H1 (cell line): ENCODE measurements at regions not wholly inside any gene's neighbourhood (a gene's known extent, or its start where the extent isn't known, plus 50 kb on each side); places are given as distances from the start of the nearest gene placed in this dataset.

ENCODE experiments used
- CTCF ChIA-PET: fragments of 300-600 bp; sonication (Branson Sonifier 250); formaldehyde crosslinking; loops from one replicate; lab custom pipeline; 2021; ENCODE audit not compliant: partially characterized antibody; lab: Charles Lee
- POLR2A ChIA-PET: fragments of 300-600 bp; sonication (Branson Sonifier 250); formaldehyde crosslinking; loops from one replicate; lab custom pipeline; 2021; ENCODE audit warnings: inconsistent platforms; ENCODE audit not compliant: partially characterized antibody; lab: Charles Lee
- DNase-seq, 2 experiments: peaks; one replicate each; pipeline versions ENCODE4 v3.0.0 to v3.0.0-alpha.2; 2010 to 2022; ENCODE audit warnings: low spot score in 2 of 2, low read depth in 1 of 2, mixed read lengths in 1 of 2
- FAIRE-seq: peaks from 2 replicates; lab custom pipeline; 2011; peaks lifted over from hg19 to GRCh38; lab: Jason Lieb, UNC
- H2AFZ ChIP-seq: 2 replicates; pipeline ENCODE4 v1.8.1; 2012; ENCODE audit warnings: low read length, inconsistent platforms
- H2AK5ac ChIP-seq: 2 replicates; pipeline ENCODE4 v1.6.1; 2013; ENCODE audit warnings: low read depth, low read length
- H2BK120ac ChIP-seq: replicated peaks from 2 replicates; pipeline ENCODE3; 2013; ENCODE audit warnings: low read depth, low read length, inconsistent platforms
- H2BK12ac ChIP-seq: 2 replicates; pipeline ENCODE4 v1.6.1; 2013; ENCODE audit warnings: low read depth, low read length
- H2BK15ac ChIP-seq: 2 replicates; pipeline ENCODE4 v1.6.1; 2013; ENCODE audit warnings: low read length
- H2BK20ac ChIP-seq: 2 replicates; pipeline ENCODE4 v1.6.1; 2013; ENCODE audit warnings: low read length
- H2BK5ac ChIP-seq: 2 replicates; pipeline ENCODE4 v1.6.1; 2013; ENCODE audit warnings: low read depth, low read length
- H3K14ac ChIP-seq: 2 replicates; pipeline ENCODE4 v1.6.1; 2013; ENCODE audit warnings: inconsistent platforms; ENCODE audit not compliant: insufficient read length
- H3K18ac ChIP-seq: 2 replicates; pipeline ENCODE4 v1.6.1; 2013; ENCODE audit warnings: low read length; ENCODE audit errors: extremely low read depth
- H3K23ac ChIP-seq: 2 replicates; pipeline ENCODE4 v1.6.1; 2013; ENCODE audit warnings: inconsistent platforms; ENCODE audit not compliant: insufficient read length
- H3K23me2 ChIP-seq: 2 replicates; pipeline ENCODE4 v1.6.1; 2013; ENCODE audit warnings: low read depth, low read length
- H3K27ac ChIP-seq: 2 replicates; pipeline ENCODE4 v1.6.1; 2011; ENCODE audit warnings: low read depth, low read length, inconsistent platforms
- H3K27me3 ChIP-seq, 4 experiments: replicated peaks in 1 of 4; 1 replicate in 1 of 4; 2 replicates in 3 of 4; pipeline versions ENCODE4 v1.6.1 to v1.8.1; 2011 to 2013; ENCODE audit warnings: low read length in 3 of 4, mild to moderate bottlenecking in 3 of 4, inconsistent platforms in 2 of 4, mixed read lengths in 2 of 4, moderate library complexity in 1 of 4; ENCODE audit not compliant: control insufficient read depth in 3 of 4, insufficient read depth in 3 of 4; ENCODE audit errors: extremely low read depth in 1 of 4
- H3K36me3 ChIP-seq, 4 experiments: 2 replicates each; pipeline versions ENCODE4 v1.6.1 to v1.8.1; 2011 to 2013; ENCODE audit warnings: mild to moderate bottlenecking in 4 of 4, low read length in 3 of 4, moderate library complexity in 2 of 4, control low read depth in 1 of 4, inconsistent platforms in 1 of 4; ENCODE audit not compliant: insufficient read depth in 4 of 4, control insufficient read depth in 2 of 4
- H3K4ac ChIP-seq: replicated peaks from 2 replicates; pipeline ENCODE3; 2013; ENCODE audit warnings: low read length, low read depth, mixed read lengths, inconsistent platforms; ENCODE audit not compliant: insufficient read length
- H3K4me1 ChIP-seq, 4 experiments: replicated peaks in 1 of 4; 1 replicate in 1 of 4; 2 replicates in 3 of 4; pipeline versions ENCODE4 v1.6.1 to v1.8.1; 2011 to 2013; ENCODE audit warnings: low read length in 3 of 4, inconsistent platforms in 2 of 4, mixed read lengths in 1 of 4; ENCODE audit not compliant: insufficient read depth in 4 of 4, control insufficient read depth in 3 of 4
- H3K4me2 ChIP-seq, 2 experiments: 2 replicates each; pipeline versions ENCODE4 v1.6.1 to v1.8.1; 2011 to 2013; ENCODE audit warnings: low read depth in 2 of 2, low read length in 2 of 2, control low read depth in 1 of 2, inconsistent platforms in 1 of 2, mild to moderate bottlenecking in 1 of 2; ENCODE audit not compliant: insufficient read depth in 1 of 2
- H3K4me3 ChIP-seq, 4 experiments: fragments of 200-600, 300-600 bp in 1 of 4; sonication (generic), shearing (Covaris generic), sonication (Bioruptor Twin) in 1 of 4; 2 replicates each; pipeline versions ENCODE4 v1.5.1 to v1.8.1; 2011 to 2016; ENCODE audit warnings: low read length in 4 of 4, low read depth in 3 of 4, control low read depth in 2 of 4, inconsistent platforms in 2 of 4, mild to moderate bottlenecking in 2 of 4, mixed read lengths in 1 of 4, moderate library complexity in 1 of 4; ENCODE audit not compliant: insufficient read depth in 2 of 4; ENCODE audit errors: extremely low read depth in 1 of 4
- H3K56ac ChIP-seq: replicated peaks from 2 replicates; pipeline ENCODE3; 2013; ENCODE audit warnings: low read depth, mild to moderate bottlenecking, mixed read lengths, low read length, inconsistent platforms; ENCODE audit not compliant: insufficient read length
- H3K79me1 ChIP-seq: 2 replicates; pipeline ENCODE4 v1.6.1; 2013; ENCODE audit warnings: low read depth, low read length, control low read depth
- H3K79me2 ChIP-seq, 2 experiments: 2 replicates each; pipeline versions ENCODE4 v1.6.1 to v1.8.1; 2012 to 2013; ENCODE audit warnings: low read length in 2 of 2, mild to moderate bottlenecking in 2 of 2, inconsistent platforms in 1 of 2; ENCODE audit not compliant: insufficient read depth in 2 of 2, control insufficient read depth in 1 of 2
- H3K9ac ChIP-seq, 4 experiments: replicated peaks in 1 of 4; 1 replicate in 1 of 4; 2 replicates in 3 of 4; pipeline versions ENCODE4 v1.6.1 to v1.8.1; 2011 to 2013; ENCODE audit warnings: low read depth in 3 of 4, low read length in 3 of 4, control low read depth in 2 of 4, mild to moderate bottlenecking in 2 of 4, moderate library complexity in 2 of 4, inconsistent platforms in 1 of 4; ENCODE audit errors: extremely low read depth in 1 of 4
- H3K9me3 ChIP-seq, 2 experiments: 2 replicates each; pipeline versions ENCODE4 v1.6.1 to v1.8.1; 2012 to 2013; ENCODE audit warnings: mild to moderate bottlenecking in 2 of 2, moderate library complexity in 2 of 2, control low read depth in 1 of 2, inconsistent platforms in 1 of 2, low read depth in 1 of 2, low read length in 1 of 2, mixed read lengths in 1 of 2; ENCODE audit not compliant: insufficient read depth in 2 of 2
- H4K20me1 ChIP-seq, 2 experiments: replicated peaks in 1 of 2; 2 replicates each; pipeline versions ENCODE3 to v1.8.1; 2011 to 2013; ENCODE audit warnings: inconsistent platforms in 2 of 2, low read length in 2 of 2, mild to moderate bottlenecking in 1 of 2; ENCODE audit not compliant: insufficient read depth in 2 of 2, control insufficient read depth in 1 of 2
- H4K5ac ChIP-seq: 2 replicates; pipeline ENCODE4 v1.6.1; 2013; ENCODE audit warnings: low read length, low read depth, mixed read lengths, inconsistent platforms; ENCODE audit not compliant: insufficient read length
- H4K8ac ChIP-seq: 2 replicates; pipeline ENCODE4 v1.8.0; 2013; ENCODE audit warnings: mild to moderate bottlenecking, moderate library complexity, low read length, inconsistent platforms; ENCODE audit not compliant: insufficient read depth; ENCODE audit errors: extremely low read depth
- H4K91ac ChIP-seq: replicated peaks from 2 replicates; pipeline ENCODE3; 2013; ENCODE audit warnings: low read length, mixed read lengths, inconsistent platforms; ENCODE audit not compliant: insufficient read length
- CBX5 ChIP-seq: fragments of 300-800, 300-1000 bp; sonication (generic); IDR thresholded peaks from 2 replicates; pipeline ENCODE4 v1.7.1; 2016; ENCODE audit warnings: antibody characterized with exemption, low read length, low read depth
- EP300 ChIP-seq, 2 experiments: IDR thresholded peaks; 1 replicate in 1 of 2; 2 replicates in 1 of 2; pipeline ENCODE4 v1.6.1; 2011 to 2012; ENCODE audit warnings: low read depth in 2 of 2, low read length in 2 of 2, mild to moderate bottlenecking in 2 of 2, borderline replicate concordance in 1 of 2, inconsistent platforms in 1 of 2, moderate library complexity in 1 of 2
- EZH2 ChIP-seq: fragments of 200-600 bp; sonication (generic); IDR thresholded peaks from 2 replicates; pipeline ENCODE4 v1.7.1; 2012; ENCODE audit warnings: low read depth, mild to moderate bottlenecking, moderate library complexity, low read length, inconsistent platforms; ENCODE audit not compliant: severe bottlenecking
- GABPA ChIP-seq: IDR thresholded peaks from 2 replicates; pipeline ENCODE4 v1.6.1; 2011; ENCODE audit warnings: mild to moderate bottlenecking, low read length, moderate library complexity, borderline replicate concordance; ENCODE audit not compliant: insufficient read depth
- GTF2F1 ChIP-seq: IDR thresholded peaks from 2 replicates; pipeline ENCODE4 v1.6.1; 2012; ENCODE audit warnings: low read depth, low read length, improper control_type of control experiment, borderline replicate concordance
- RAD21 ChIP-seq, 2 experiments: IDR thresholded peaks in 1 of 2; conservative IDR thresholded peaks in 1 of 2; 2 replicates each; pipeline ENCODE4 v1.6.1; 2011; ENCODE audit warnings: low read depth in 2 of 2, low read length in 2 of 2, improper control_type of control experiment in 1 of 2, inconsistent platforms in 1 of 2, mild to moderate bottlenecking in 1 of 2, moderate library complexity in 1 of 2
- RFX5 ChIP-seq: IDR thresholded peaks from 2 replicates; pipeline ENCODE4 v1.6.1; 2011; ENCODE audit warnings: low read depth, low read length, improper control_type of control experiment, borderline replicate concordance
- RNF2 ChIP-seq: fragments of 200-900, 300-1000 bp; sonication (generic); IDR thresholded peaks from 2 replicates; pipeline ENCODE4 v1.7.1; 2016; ENCODE audit warnings: borderline replicate concordance, low read depth, mild to moderate bottlenecking, antibody characterized with exemption, low read length; ENCODE audit not compliant: poor library complexity, severe bottlenecking; ENCODE audit errors: missing control alignments
- TCF12 ChIP-seq: IDR thresholded peaks from 2 replicates; pipeline ENCODE4 v1.6.1; 2011; ENCODE audit warnings: low read depth, mild to moderate bottlenecking, low read length
- WGBS, 2 experiments: shearing (Covaris generic) in 1 of 2; methylation state at CpG; one replicate each; pipeline versions ENCODE4 v1.1.6 to v1.1.7; 2013 to 2015; ENCODE audit warnings: low lambda C conversion rate in 2 of 2, mixed read lengths in 2 of 2, inconsistent platforms in 1 of 2, low coverage in 1 of 2, missing lambda C conversion rate in 1 of 2; ENCODE audit not compliant: insufficient replicate concordance in 2 of 2, insufficient coverage in 1 of 2, insufficient read length in 1 of 2; ENCODE audit errors: extremely low coverage in 1 of 2, missing lambda C conversion rate in 1 of 2; 5-methylcytosine and 5-hydroxymethylcytosine counted together

GRCh38 chr2:147663962-147664361, 180.9 kb upstream of the ACVR2A start:
- no peak overlapping the region for H3K27ac ChIP-seq
- ChIA-PET POLR2A (no interaction called here), CTCF (interaction anchor here (0.9 to 1.3 kb wide), 2 partner anchors 13 to 25 kb away, joined by 3 read pairs; no protein-coding TSS in a partner anchor)
- no peaks in the 10 kb centered on the region for H3K4me1 ChIP-seq
- no peaks in the 10 kb centered on the region for H3K79me2 ChIP-seq
- H2AFZ ChIP-seq, result no peak overlapping the region
- no peaks in the 10 kb centered on the region for H4K20me1 ChIP-seq
- H3K18ac ChIP-seq, result no peak overlapping the region
- no peak overlapping the region for H2BK120ac ChIP-seq
- DNase-seq, result no peak
- no peak overlapping the region for H2BK20ac ChIP-seq
- no peaks in the 10 kb centered on the region for H3K79me1 ChIP-seq
- no peak overlapping the region for H3K4me3 ChIP-seq
- TF ChIP-seq GABPA (no peak), RFX5 (no peak), TCF12 (no peak), EZH2 (no peak), GTF2F1 (no peak), RNF2 (no peak), CBX5 (no peak), EP300 (IDR thresholded peaks at IDR 0.05; ENCODE audit: borderline replicate concordance in 1 of 2, low read depth in 2 of 2, low read length in 2 of 2) (no peak), RAD21 (IDR thresholded peaks at IDR 0.05 in 1 of 2, conservative IDR thresholded peaks at IDR 0.05 in 1 of 2; ENCODE audit: low read depth in 2 of 2, low read length in 2 of 2) (no peak)
- no peak overlapping the region for H4K5ac ChIP-seq
- H2AK5ac ChIP-seq, result no peak overlapping the region
- no peak overlapping the region for H2BK5ac ChIP-seq
- no peak overlapping the region for H3K23ac ChIP-seq
- whole genome bisulfite sequencing, 2 experiments, result 96% methylated on average over 2 of the region's 2 CpGs; no CpG with 5 or more reads in 1 of the 2 experiments
- H3K4me2 ChIP-seq, result no peak overlapping the region
- no peak overlapping the region for H4K8ac ChIP-seq
- H2BK15ac ChIP-seq, result no peak overlapping the region
- no peak overlapping the region for H3K56ac ChIP-seq
- H4K91ac ChIP-seq, result no peak overlapping the region
- no peaks in the 10 kb centered on the region for H3K9me3 ChIP-seq
- H3K14ac ChIP-seq, result no peak overlapping the region
- H2BK12ac ChIP-seq, result no peak overlapping the region
- H3K27me3 ChIP-seq, result no peaks in the 10 kb centered on the region
- no peak overlapping the region for H3K9ac ChIP-seq
- FAIRE-seq, result no peak
- H3K23me2 ChIP-seq, result no peaks in the 10 kb centered on the region
- no peaks in the 10 kb centered on the region for H3K36me3 ChIP-seq
- no peak overlapping the region for H3K4ac ChIP-seq
